ENCODE measurements at regions not wholly inside any gene's neighbourhood (a gene's known extent, or its start where the extent isn't known, plus 50 kb on each side); places are given as distances from the start of the nearest gene placed in this dataset.

- TF ChIP-seq GABPA (IDR thresholded peaks at IDR 0.05; ENCODE audit: borderline replicate concordance, insufficient read depth, low read length) (no peak), CTCF (IDR thresholded peaks at IDR 0.05; ENCODE audit: control extremely low read depth in 1 of 3, insufficient read depth in 1 of 3, low read depth in 1 of 3, low read length in 3 of 3) (no peak), ZNF274 (IDR thresholded peaks at IDR 0.05; ENCODE audit: borderline replicate concordance, extremely low read depth, low read length) (no peak), POLR2A (IDR thresholded peaks at IDR 0.05; ENCODE audit: control extremely low read depth in 1 of 2, low read depth in 2 of 2, low read length in 2 of 2) (no peak), CBX5 (IDR thresholded peaks at IDR 0.05; ENCODE audit: low read depth, low read length) (no peak), POLR2AphosphoS5 (IDR thresholded peaks at IDR 0.05; ENCODE audit: low read depth, low read length) (no peak), TAF1 (IDR thresholded peaks at IDR 0.05; ENCODE audit: low read depth, low read length) (no peak), EZH2 (IDR thresholded peaks at IDR 0.05; ENCODE audit: low read depth, low read length, severe bottlenecking) (no peak)
Measured at GRCh38 chr15:70505411-70505919, 257.9 kb downstream of the UACA start.

All from H1 (cell line).